OCI-LY7 (cell line): ENCODE measurements at regions not wholly inside any gene's neighbourhood (a gene's known extent, or its start where the extent isn't known, plus 50 kb on each side); places are given as distances from the start of the nearest gene placed in this dataset.

Experiments
- CTCF ChIP-seq: fragments of 200-600 bp; sonication (generic); conservative IDR thresholded peaks from 2 replicates; pipeline ENCODE4 v1.5.1; 2014; ENCODE audit warnings: mild to moderate bottlenecking, antibody characterized with exemption, low read length, moderate library complexity, mixed read lengths
- EZH2phosphoT487 ChIP-seq: fragments of 200-600 bp; sonication (generic); IDR thresholded peaks from 2 replicates; pipeline ENCODE4 v1.6.1; 2018; ENCODE audit warnings: low read depth, borderline replicate concordance, mild to moderate bottlenecking, mixed run types, antibody characterized with exemption, low read length, moderate library complexity, mixed read lengths

GRCh38 chr10:30727524-30727923 is 98.0 kb upstream of the LYZL2 start:
- TF ChIP-seq CTCF (no peak), EZH2phosphoT487 (no peak)
